Upper lobe of left lung (tissue), 4 donors: ENCODE measurements at regions not wholly inside any gene's neighbourhood (a gene's known extent, or its start where the extent isn't known, plus 50 kb on each side); places are given as distances from the start of the nearest gene placed in this dataset.

Experiments
- POLR2A ChIP-seq, 4 donors: fragments of 450-650 bp; IDR thresholded peaks; one replicate each; pipeline ENCODE4 v1.5.1; 2016 to 2017; ENCODE audit warnings: antibody characterized with exemption in 4 of 4, mild to moderate bottlenecking in 2 of 4
- TF ChIP-seq, protein P1 (sequence below), 6 experiments: fragments of 450-650 bp in 4 of 6; fragments of 200-600 bp in 2 of 6; sonication (generic) in 2 of 6; IDR thresholded peaks; one replicate each; pipeline ENCODE4 v1.5.1; 2016 to 2019; ENCODE audit warnings: antibody characterized with exemption in 6 of 6

DNA sequence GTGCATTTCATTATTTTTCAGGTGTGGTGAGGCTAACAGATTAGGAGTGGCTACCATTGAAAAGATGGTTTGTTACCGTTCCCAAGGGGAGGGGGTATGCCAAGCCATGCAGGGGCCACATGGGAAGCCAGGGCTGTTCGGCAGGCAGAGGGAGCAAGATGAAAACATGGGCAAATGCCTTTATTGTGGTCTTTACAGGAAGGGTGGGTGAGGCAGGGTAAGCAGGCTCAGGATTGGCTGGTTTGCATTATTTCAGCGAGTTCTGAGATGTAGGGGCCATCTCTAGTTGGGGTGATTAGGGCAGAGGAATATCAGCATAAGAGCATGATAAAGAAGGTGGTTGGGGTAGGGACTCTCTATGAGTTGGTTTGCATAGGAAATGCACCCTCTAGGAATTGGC is 117.6 kb downstream of the CCT6B start:
- TF ChIP-seq, protein P1, sequence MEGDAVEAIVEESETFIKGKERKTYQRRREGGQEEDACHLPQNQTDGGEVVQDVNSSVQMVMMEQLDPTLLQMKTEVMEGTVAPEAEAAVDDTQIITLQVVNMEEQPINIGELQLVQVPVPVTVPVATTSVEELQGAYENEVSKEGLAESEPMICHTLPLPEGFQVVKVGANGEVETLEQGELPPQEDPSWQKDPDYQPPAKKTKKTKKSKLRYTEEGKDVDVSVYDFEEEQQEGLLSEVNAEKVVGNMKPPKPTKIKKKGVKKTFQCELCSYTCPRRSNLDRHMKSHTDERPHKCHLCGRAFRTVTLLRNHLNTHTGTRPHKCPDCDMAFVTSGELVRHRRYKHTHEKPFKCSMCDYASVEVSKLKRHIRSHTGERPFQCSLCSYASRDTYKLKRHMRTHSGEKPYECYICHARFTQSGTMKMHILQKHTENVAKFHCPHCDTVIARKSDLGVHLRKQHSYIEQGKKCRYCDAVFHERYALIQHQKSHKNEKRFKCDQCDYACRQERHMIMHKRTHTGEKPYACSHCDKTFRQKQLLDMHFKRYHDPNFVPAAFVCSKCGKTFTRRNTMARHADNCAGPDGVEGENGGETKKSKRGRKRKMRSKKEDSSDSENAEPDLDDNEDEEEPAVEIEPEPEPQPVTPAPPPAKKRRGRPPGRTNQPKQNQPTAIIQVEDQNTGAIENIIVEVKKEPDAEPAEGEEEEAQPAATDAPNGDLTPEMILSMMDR (IDR thresholded peaks at IDR 0.05): no peak
- no peak for TF ChIP-seq POLR2A (IDR thresholded peaks at IDR 0.05)
